K562 (cell line): ENCODE measurements at regions not wholly inside any gene's neighbourhood (a gene's known extent, or its start where the extent isn't known, plus 50 kb on each side); places are given as distances from the start of the nearest gene placed in this dataset.
A peak's percentile ranks its signal among the peaks of the same experiment; 100 is the strongest.

Experiments used
- ATAC-seq: fragments of 200-7000 bp; cut with Tn5 transposase; 3 replicates; pipeline ENCODE4 v1.9.1; 2020; ENCODE audit warnings: moderate library complexity
- BruUV-seq: library from RNA; stranded (reverse); fragments of 400-500 nt; replicated peaks from 2 replicates; lab custom pipeline; 2021; lab: Mats Ljungman, UMichigan
- CTCF ChIA-PET: fragments of 300-600 bp; formaldehyde crosslinking; extraction: SDS; loops from one replicate; lab custom pipeline; 2021; ENCODE audit warnings: low intra/inter-chr PET ratio; lab: Yijun Ruan, JAX
- POLR2A ChIA-PET: fragments of 300-600, 350-650 bp; sonication (Branson Sonifier 250); formaldehyde crosslinking; extraction: SDS; loops from one replicate; lab custom pipeline; 2021; ENCODE audit warnings: antibody characterized with exemption, inconsistent platforms; lab: Yijun Ruan, JAX
- DNase-seq, 4 experiments: peaks; one replicate each; pipeline versions ENCODE4 v3.0.0 to v3.0.0-alpha.2; 2011 to 2018; ENCODE audit warnings: low spot score in 3 of 4, mixed read lengths in 3 of 4; ENCODE audit errors: extremely low read depth in 1 of 4
- FAIRE-seq: peaks from 2 replicates; lab custom pipeline; 2011; peaks lifted over from hg19 to GRCh38; lab: Jason Lieb, UNC
- H2AFZ ChIP-seq: 2 replicates; pipeline ENCODE4 v1.6.0; 2011; ENCODE audit warnings: low read depth, low read length, control low read depth, inconsistent platforms
- H3K27ac ChIP-seq: fragments of 200-600 bp; 3 replicates; pipeline ENCODE4 v1.8.0; 2011; ENCODE audit warnings: low read depth, mild to moderate bottlenecking, control low read depth, inconsistent platforms, low read length, moderate library complexity, mixed read lengths; ENCODE audit errors: extremely low read depth
- H3K27me3 ChIP-seq, 2 experiments: fragments of 300-600 bp in 1 of 2; 2 replicates in 1 of 2; 3 replicates in 1 of 2; pipeline versions ENCODE4 v1.6.0 to v1.8.0; 2011; ENCODE audit warnings: inconsistent platforms in 2 of 2, low read length in 2 of 2, mild to moderate bottlenecking in 1 of 2, mixed read lengths in 1 of 2, moderate library complexity in 1 of 2; ENCODE audit not compliant: control insufficient read depth in 2 of 2, insufficient read depth in 2 of 2
- H3K36me3 ChIP-seq: fragments of 300-600 bp; 3 replicates; pipeline ENCODE4 v1.8.0; 2011; ENCODE audit warnings: mild to moderate bottlenecking, low read length, inconsistent platforms; ENCODE audit not compliant: control insufficient read depth, insufficient read depth
- H3K4me1 ChIP-seq, 2 experiments: fragments of 200-600 bp in 1 of 2; replicated peaks in 1 of 2; 2 replicates in 1 of 2; 3 replicates in 1 of 2; pipeline versions ENCODE4 v1.5.1 to v1.8.0; 2011; ENCODE audit warnings: inconsistent platforms in 2 of 2, low read length in 2 of 2, mild to moderate bottlenecking in 1 of 2, mixed read lengths in 1 of 2, moderate library complexity in 1 of 2; ENCODE audit not compliant: control insufficient read depth in 2 of 2, insufficient read depth in 2 of 2
- H3K4me2 ChIP-seq: 2 replicates; pipeline ENCODE4 v1.6.1; 2011; ENCODE audit warnings: low read length, control low read depth, inconsistent platforms, mixed read lengths; ENCODE audit not compliant: insufficient read depth
- H3K4me3 ChIP-seq: fragments of 200-600 bp; sonication (generic), shearing (Covaris generic); 2 replicates; pipeline ENCODE4 v1.5.1; 2016; ENCODE audit warnings: control low read depth, inconsistent platforms
- H3K79me2 ChIP-seq: fragments of 200-600 bp; 3 replicates; pipeline ENCODE4 v1.8.0; 2011; ENCODE audit warnings: low read length, inconsistent platforms; ENCODE audit not compliant: control insufficient read depth, insufficient read depth
- H3K9ac ChIP-seq, 2 experiments: 2 replicates each; pipeline versions ENCODE4 v1.6.0 to v1.6.1; 2011; ENCODE audit warnings: low read depth in 2 of 2, low read length in 2 of 2, control low read depth in 1 of 2, inconsistent platforms in 1 of 2, mild to moderate bottlenecking in 1 of 2, mixed read lengths in 1 of 2; ENCODE audit not compliant: insufficient read depth in 1 of 2
- H3K9me1 ChIP-seq: one replicate; pipeline ENCODE4 v1.6.0; 2011; ENCODE audit warnings: inconsistent platforms, mild to moderate bottlenecking, low read length, moderate library complexity; ENCODE audit not compliant: control insufficient read depth, insufficient read depth
- H3K9me3 ChIP-seq: replicated peaks from 2 replicates; pipeline ENCODE4 v1.5.1; 2011; ENCODE audit warnings: low read depth, low read length, inconsistent platforms; ENCODE audit not compliant: control insufficient read depth, insufficient read depth
- H4K20me1 ChIP-seq: replicated peaks from 2 replicates; pipeline ENCODE4 v1.6.1; 2011; ENCODE audit warnings: low read length, inconsistent platforms, mixed read lengths; ENCODE audit not compliant: control insufficient read depth, insufficient read depth
- BRD9 ChIP-seq: fragments of 450-650 bp; IDR thresholded peaks from 2 replicates; pipeline ENCODE4 v1.6.1; 2018; ENCODE audit warnings: low read depth; ENCODE audit not compliant: partially characterized antibody
- DPF2 ChIP-seq: fragments of 450-650 bp; IDR thresholded peaks from 2 replicates; pipeline ENCODE4 v1.6.1; 2016
- GATAD2B ChIP-seq: fragments of 450-650 bp; IDR thresholded peaks from 2 replicates; pipeline ENCODE4 v1.6.1; 2017; ENCODE audit warnings: mild to moderate bottlenecking, borderline replicate concordance
- HNRNPUL1 ChIP-seq: fragments of 200-400 bp; formaldehyde crosslinking; IDR thresholded peaks from 2 replicates; pipeline ENCODE4 v1.6.1; 2017; ENCODE audit warnings: low read length
- KLF16 ChIP-seq: IDR thresholded peaks from 2 replicates; pipeline ENCODE4 v1.6.1; 2016; ENCODE audit warnings: antibody characterized with exemption
- NFYB ChIP-seq: IDR thresholded peaks from 2 replicates; pipeline ENCODE4 v1.6.1; 2011; ENCODE audit warnings: mild to moderate bottlenecking, moderate library complexity; ENCODE audit not compliant: insufficient read length; ENCODE audit errors: extremely low read depth
- RBM34 ChIP-seq: fragments of 200-400 bp; formaldehyde crosslinking; IDR thresholded peaks from 2 replicates; pipeline ENCODE4 v1.6.1; 2018; ENCODE audit warnings: low read length, borderline replicate concordance; ENCODE audit not compliant: insufficient read depth
- ZNF12 ChIP-seq: sonication (generic); formaldehyde crosslinking; IDR thresholded peaks from 2 replicates; pipeline ENCODE4 v1.4.0; 2020; ENCODE audit warnings: mild to moderate bottlenecking, missing genetic modification reagents
- ZNF695 ChIP-seq: fragments of 450-650 bp; formaldehyde crosslinking; IDR thresholded peaks from 2 replicates; pipeline ENCODE4 v1.4.0; 2020; ENCODE audit warnings: mild to moderate bottlenecking, moderate library complexity
- WGBS: fragments of 100-300 bp; shearing (Covaris generic); methylation state at CpG from one replicate; pipeline ENCODE4 v1.1.6; 2016; ENCODE audit warnings: low coverage, mixed read lengths; ENCODE audit not compliant: insufficient coverage; ENCODE audit errors: missing lambda C conversion rate; 5-methylcytosine and 5-hydroxymethylcytosine counted together
- in situ Hi-C: fragments of 300-500 bp; cut with MboI; formaldehyde crosslinking; loops from 4 replicates; pipeline ENCODE4 v1.15.0; 2018; ENCODE audit warnings: inconsistent platforms, mixed read lengths
- intact Hi-C: fragments of 100-400 bp; cut with micrococcal nuclease; formaldehyde crosslinking; loops from 2 replicates; pipeline ENCODE4 v1.14.2; 2022
- TF ChIP-seq, protein P1 (sequence below): fragments of 450-650 bp; IDR thresholded peaks from 2 replicates; pipeline ENCODE4 v1.6.1; 2016

- Histone ChIP-seq H3K9me1 (no peaks in the 10 kb centered on the region), H4K20me1 (no peaks in the 10 kb centered on the region), H3K36me3 (no peaks in the 10 kb centered on the region), H3K4me2 (no peak overlapping the region), H3K27ac (no peak overlapping the region), H3K4me3 (no peak overlapping the region), H3K9ac (no peak overlapping the region), H2AFZ (no peak overlapping the region), H3K27me3 (no peaks in the 10 kb centered on the region), H3K9me3 (no peaks in the 10 kb centered on the region), H3K79me2 (no peaks in the 10 kb centered on the region), H3K4me1 (no peaks in the 10 kb centered on the region)
- POLR2A ChIA-PET: no interaction called here
- intact Hi-C loops (no loop called here), in situ Hi-C loops (loop anchor here (25.0 kb wide), 1 partner anchor 1640 kb away; no protein-coding TSS in a partner anchor)
- FAIRE-seq (no peak), ATAC-seq (peak; percentile 78), DNase-seq (peak in 1 of 4 experiments; percentile 25)
- TF ChIP-seq NFYB: peak; percentile 36
- TF ChIP-seq ZNF695: no peak
- TF ChIP-seq HNRNPUL1: no peak
- TF ChIP-seq ZNF12: no peak
- TF ChIP-seq, protein P1, sequence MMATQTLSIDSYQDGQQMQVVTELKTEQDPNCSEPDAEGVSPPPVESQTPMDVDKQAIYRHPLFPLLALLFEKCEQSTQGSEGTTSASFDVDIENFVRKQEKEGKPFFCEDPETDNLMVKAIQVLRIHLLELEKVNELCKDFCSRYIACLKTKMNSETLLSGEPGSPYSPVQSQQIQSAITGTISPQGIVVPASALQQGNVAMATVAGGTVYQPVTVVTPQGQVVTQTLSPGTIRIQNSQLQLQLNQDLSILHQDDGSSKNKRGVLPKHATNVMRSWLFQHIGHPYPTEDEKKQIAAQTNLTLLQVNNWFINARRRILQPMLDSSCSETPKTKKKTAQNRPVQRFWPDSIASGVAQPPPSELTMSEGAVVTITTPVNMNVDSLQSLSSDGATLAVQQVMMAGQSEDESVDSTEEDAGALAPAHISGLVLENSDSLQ: peak; percentile 67
- WGBS: 4% methylated on average over 6 of the region's 6 CpGs
- CTCF ChIA-PET: no interaction called here
- BruUV-seq: no TSS peak
Measured at GRCh38 chr10:63752318-63752717, 231.1 kb downstream of the REEP3 start.

DNA sequence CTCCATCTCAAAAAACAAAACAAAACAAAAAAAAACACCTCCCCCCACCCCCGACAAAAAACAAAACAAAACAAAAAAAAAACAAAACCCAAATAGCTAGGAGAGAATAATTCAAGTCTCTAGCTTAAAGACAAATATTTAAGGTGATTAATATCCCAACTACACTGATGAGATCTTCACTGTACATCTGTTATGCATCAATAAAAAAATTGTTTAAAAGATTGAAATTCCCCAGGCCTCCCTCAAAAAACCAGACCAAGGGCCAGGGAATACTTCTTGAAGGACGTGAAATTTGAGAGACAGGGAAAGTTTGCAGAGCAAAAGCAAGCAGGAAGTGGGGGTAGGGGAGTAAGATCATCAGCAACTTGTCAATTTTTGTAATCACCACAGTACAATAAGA lies 232.6 kb downstream of the REEP3 start:
- 0% methylated on average over 2 of the region's 2 CpGs for WGBS
- ATAC-seq (no peak), FAIRE-seq (no peak), DNase-seq (no peak)
- Histone ChIP-seq H3K36me3 (no peaks in the 10 kb centered on the region), H3K4me1 (no peaks in the 10 kb centered on the region), H3K27me3 (0 out of 5 replicates have a peak, but pooled peaks cover 0 to 2% of the 10 kb centered on the region in 2 experiments), H4K20me1 (no peaks in the 10 kb centered on the region), H3K4me3 (no peak overlapping the region), H3K27ac (no peak overlapping the region), H3K4me2 (no peak overlapping the region), H2AFZ (no peak overlapping the region), H3K9me1 (no peaks in the 10 kb centered on the region), H3K79me2 (no peaks in the 10 kb centered on the region), H3K9ac (no peak overlapping the region), H3K9me3 (no peaks in the 10 kb centered on the region)
- TF ChIP-seq RBM34 (no peak), GATAD2B (no peak), DPF2 (no peak), BRD9 (no peak), KLF16 (no peak)
- BruUV-seq: no TSS peak
- ChIA-PET POLR2A (interaction anchor here (0.5 to 1.2 kb wide), 2 partner anchors 9 to 55 kb away, joined by 3 read pairs; no protein-coding TSS in a partner anchor), CTCF (no interaction called here)
- intact Hi-C loops: no loop called here
- in situ Hi-C loops: loop anchor here (25.0 kb wide), 1 partner anchor 1642 kb away; no protein-coding TSS in a partner anchor
